SK-MEL-5 (cell line): ENCODE measurements at regions not wholly inside any gene's neighbourhood (a gene's known extent, or its start where the extent isn't known, plus 50 kb on each side); places are given as distances from the start of the nearest gene placed in this dataset.

Source experiments
- DNase-seq: peaks from one replicate; pipeline ENCODE4 v3.0.0-alpha.2; 2016; ENCODE audit warnings: low read depth, low spot score
- in situ Hi-C: cut with HindIII; loops from 2 replicates; pipeline ENCODE4 v1.10.0; 2016; ENCODE audit warnings: low sequenced_read_pairs, high pct_unique_total_duplicates, low pct_unique_long_range_greater_than_20kb

GRCh38 chr11:129277198-129277843, 85.2 kb upstream of the ARHGAP32 start:
- DNase-seq: no peak
- in situ Hi-C loops: no loop called here

DNA sequence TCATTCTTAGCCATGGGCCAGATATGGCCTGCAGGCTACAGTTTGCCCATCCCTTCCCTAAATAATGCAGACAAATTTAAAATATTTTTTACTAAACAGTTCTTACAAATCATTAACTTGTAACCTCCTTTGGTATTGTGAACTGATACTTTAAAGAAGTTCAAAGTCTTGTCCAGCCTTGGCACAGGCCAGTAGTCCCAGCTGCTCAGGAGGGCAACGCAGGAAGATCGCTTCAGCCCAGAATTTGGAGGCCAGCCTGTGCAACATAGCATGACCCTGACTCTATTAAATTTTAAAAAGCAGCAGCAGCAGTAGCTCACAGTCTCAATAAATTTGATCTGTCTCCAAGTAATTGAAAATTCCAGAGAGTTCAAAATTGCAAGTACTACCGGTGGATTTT, 83.7 kb upstream of the ARHGAP32 start:
- DNase-seq: no peak

GRCh38 chr11:129273944-129274711, 82.0 kb upstream of the ARHGAP32 start:
- DNase-seq: peak; percentile 16
- in situ Hi-C loops: no loop called here

More for the DNA sequence above, 83.7 kb upstream of the ARHGAP32 start:
- in situ Hi-C loops: no loop called here

GRCh38 chr11:129273322-129273721, 81.2 kb upstream of the ARHGAP32 start:
- in situ Hi-C loops: no loop called here
- no peak for DNase-seq

- in situ Hi-C loops: no loop called here
- no peak for DNase-seq
Measured at GRCh38 chr11:129271030-129271429, 78.9 kb upstream of the ARHGAP32 start.

DNA sequence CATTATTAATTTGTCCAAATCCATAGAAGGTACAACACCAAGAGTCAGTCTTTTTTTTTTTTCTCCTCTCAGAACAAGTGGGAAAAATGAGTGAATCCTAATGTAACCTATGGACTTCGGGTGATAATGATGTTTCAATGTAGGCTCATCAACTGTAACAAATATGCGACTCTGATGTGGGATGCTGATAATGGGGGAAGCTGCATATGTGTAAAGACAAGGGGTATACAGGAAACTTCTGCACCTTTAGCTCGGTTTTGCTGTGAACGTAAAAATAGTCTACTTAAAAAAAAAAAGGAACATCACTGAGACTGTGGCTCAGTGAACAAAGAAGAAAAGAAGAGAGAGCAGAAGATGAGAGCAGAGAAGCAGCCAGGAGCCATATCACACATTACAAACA, 78.3 kb upstream of the ARHGAP32 start:
- in situ Hi-C loops: no loop called here
- no peak for DNase-seq

GRCh38 chr11:129268371-129268770, 76.2 kb upstream of the ARHGAP32 start:
- in situ Hi-C loops: no loop called here

DNA sequence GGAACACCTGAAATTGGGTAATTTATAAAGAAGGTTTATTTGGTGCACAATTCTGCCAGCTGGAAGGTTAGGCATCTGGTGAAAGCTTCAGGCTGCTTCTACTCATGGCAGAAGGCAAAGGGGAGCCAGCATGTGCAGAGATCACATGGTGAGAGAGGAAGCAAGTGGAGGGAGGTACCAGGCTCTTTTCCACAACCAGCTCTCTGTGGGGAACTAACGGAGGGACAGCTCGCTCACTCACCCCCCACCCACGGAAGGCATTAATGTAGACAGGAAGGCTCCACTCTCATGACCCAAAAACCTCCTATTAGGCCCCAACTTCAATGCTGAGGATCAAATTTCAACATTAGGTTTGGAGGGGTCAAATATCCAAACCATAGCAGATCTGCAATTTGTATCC, 75.6 kb upstream of the ARHGAP32 start:
- in situ Hi-C loops: no loop called here

More at GRCh38 chr11:129268371-129268770, 76.2 kb upstream of the ARHGAP32 start:
- peak; percentile 55 for DNase-seq

GRCh38 chr11:129266536-129266935, 74.4 kb upstream of the ARHGAP32 start:
- no peak for DNase-seq
- in situ Hi-C loops: no loop called here

More for the DNA sequence above, 75.6 kb upstream of the ARHGAP32 start:
- peak; percentile 67 for DNase-seq

- in situ Hi-C loops: no loop called here
- DNase-seq: no peak
Measured at GRCh38 chr11:129265125-129265788, 73.1 kb upstream of the ARHGAP32 start.

GRCh38 chr11:129264114-129264513, 72.0 kb upstream of the ARHGAP32 start:
- DNase-seq: no peak
- in situ Hi-C loops: no loop called here

DNA sequence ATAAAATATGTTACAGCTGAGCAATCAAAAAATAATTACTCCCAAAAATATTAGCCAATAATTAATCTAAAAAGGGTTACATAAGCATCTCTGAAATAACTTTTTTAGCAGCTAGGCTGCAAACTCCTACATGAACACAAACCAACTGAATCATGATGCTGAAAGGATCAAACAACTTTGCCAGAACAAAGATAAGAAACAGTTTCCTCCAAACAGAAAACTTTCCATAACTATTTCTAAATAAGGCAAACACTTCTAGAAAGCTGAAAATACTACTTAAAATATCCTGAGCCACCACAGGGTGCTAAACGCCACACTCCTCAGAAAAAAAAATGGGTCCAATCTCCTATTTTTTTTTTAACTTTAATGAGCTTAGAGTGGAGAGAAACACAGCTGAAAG, 68.6 kb upstream of the ARHGAP32 start:
- no peak for DNase-seq

GRCh38 chr11:129259931-129260348, 67.8 kb upstream of the ARHGAP32 start:
- DNase-seq: peak; percentile 95

More for the DNA sequence above, 68.6 kb upstream of the ARHGAP32 start:
- in situ Hi-C loops: no loop called here

GRCh38 chr11:129258205-129258604, 66.1 kb upstream of the ARHGAP32 start:
- DNase-seq: no peak
- in situ Hi-C loops: no loop called here

More at GRCh38 chr11:129259931-129260348, 67.8 kb upstream of the ARHGAP32 start:
- in situ Hi-C loops: no loop called here

DNA sequence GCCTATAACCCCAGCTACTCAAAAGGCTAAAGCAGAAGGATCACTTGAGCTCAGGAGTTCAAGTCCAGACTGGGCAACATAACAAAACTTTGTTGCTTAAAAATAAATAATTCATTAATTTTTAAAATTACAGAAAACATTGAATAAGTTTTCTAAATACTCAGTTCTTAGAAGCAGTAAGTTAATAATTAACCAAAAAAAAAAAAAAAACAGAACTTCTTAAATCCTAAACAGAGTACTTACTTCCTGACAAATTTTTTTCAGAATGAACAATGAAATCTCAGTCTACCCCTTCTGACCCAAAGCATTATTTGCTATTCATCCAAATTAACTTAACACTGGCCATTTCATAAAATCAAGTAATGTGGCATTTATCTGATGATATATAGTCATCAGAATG, 65.4 kb upstream of the ARHGAP32 start:
- in situ Hi-C loops: no loop called here
- DNase-seq: no peak

- in situ Hi-C loops: no loop called here
- DNase-seq: no peak
Measured at GRCh38 chr11:129252621-129253020, 60.5 kb upstream of the ARHGAP32 start.

- in situ Hi-C loops: no loop called here
- DNase-seq: no peak
Measured at GRCh38 chr11:129251067-129251466, 58.9 kb upstream of the ARHGAP32 start.

- in situ Hi-C loops: no loop called here
- no peak for DNase-seq
Measured at GRCh38 chr11:129249923-129250322, 57.8 kb upstream of the ARHGAP32 start.
